ENCODE measurements at regions not wholly inside any gene's neighbourhood (a gene's known extent, or its start where the extent isn't known, plus 50 kb on each side); places are given as distances from the start of the nearest gene placed in this dataset.

GRCh38 chr4:3582091-3582475 lies 49.9 kb upstream of the LRPAP1 start:
- no peak for TF ChIP-seq CTCF (IDR thresholded peaks at IDR 0.05)
- no peak for TF ChIP-seq ZFX (IDR thresholded peaks at IDR 0.05; ENCODE audit: borderline replicate concordance)
